ENCODE measurements at regions not wholly inside any gene's neighbourhood (a gene's known extent, or its start where the extent isn't known, plus 50 kb on each side); places are given as distances from the start of the nearest gene placed in this dataset.

DNA sequence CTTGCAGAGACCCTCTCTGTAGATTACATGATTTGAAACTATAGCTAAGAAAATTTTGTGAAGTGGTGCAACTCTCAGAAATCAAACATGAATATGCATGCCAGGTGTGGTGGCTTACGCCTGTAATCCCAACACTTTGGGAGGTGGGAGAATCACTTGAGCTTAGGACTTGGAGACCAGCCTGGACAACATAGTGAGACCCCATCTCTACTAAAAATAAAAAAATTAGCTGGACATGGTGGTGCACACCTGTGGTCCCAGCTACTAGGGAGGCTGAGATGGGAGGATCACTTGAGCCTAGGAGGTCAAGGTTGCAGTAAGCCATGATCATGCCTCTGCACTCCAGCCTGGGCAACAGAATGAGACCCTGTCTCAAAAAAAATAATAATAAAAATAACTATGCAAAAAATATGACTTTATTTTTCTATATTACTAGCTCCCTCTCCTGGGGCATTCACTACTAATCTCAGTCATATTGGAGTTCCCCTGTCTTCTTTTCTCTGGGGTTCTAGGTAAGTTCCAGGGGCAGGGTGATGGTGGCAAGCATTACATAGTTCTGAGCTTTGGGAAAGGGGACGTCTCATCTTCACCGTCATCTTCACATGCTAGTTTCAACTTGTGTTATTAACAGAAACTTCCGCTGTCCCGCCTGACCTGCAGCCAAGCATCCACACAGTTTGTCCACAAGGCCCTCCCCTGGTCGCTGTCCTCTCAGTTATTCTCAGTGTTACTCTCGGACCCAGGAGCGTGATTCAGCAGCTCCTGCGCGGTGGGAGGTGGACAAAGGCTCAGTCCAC, 96.8 kb upstream of the MBOAT2 start:
- TF ChIP-seq, protein P1, sequence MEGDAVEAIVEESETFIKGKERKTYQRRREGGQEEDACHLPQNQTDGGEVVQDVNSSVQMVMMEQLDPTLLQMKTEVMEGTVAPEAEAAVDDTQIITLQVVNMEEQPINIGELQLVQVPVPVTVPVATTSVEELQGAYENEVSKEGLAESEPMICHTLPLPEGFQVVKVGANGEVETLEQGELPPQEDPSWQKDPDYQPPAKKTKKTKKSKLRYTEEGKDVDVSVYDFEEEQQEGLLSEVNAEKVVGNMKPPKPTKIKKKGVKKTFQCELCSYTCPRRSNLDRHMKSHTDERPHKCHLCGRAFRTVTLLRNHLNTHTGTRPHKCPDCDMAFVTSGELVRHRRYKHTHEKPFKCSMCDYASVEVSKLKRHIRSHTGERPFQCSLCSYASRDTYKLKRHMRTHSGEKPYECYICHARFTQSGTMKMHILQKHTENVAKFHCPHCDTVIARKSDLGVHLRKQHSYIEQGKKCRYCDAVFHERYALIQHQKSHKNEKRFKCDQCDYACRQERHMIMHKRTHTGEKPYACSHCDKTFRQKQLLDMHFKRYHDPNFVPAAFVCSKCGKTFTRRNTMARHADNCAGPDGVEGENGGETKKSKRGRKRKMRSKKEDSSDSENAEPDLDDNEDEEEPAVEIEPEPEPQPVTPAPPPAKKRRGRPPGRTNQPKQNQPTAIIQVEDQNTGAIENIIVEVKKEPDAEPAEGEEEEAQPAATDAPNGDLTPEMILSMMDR (IDR thresholded peaks at IDR 0.05; ENCODE audit: extremely low read depth in 1 of 2, insufficient read depth in 1 of 2, low read depth in 1 of 2, low read length in 2 of 2) = no peak
- TF ChIP-seq POLR2A (IDR thresholded peaks at IDR 0.05; ENCODE audit: low read depth, low read length) = no peak
- TF ChIP-seq POLR2AphosphoS5 (IDR thresholded peaks at IDR 0.05; ENCODE audit: insufficient read depth, low read depth, low read length) = no peak
- TF ChIP-seq JUN (IDR thresholded peaks at IDR 0.05; ENCODE audit: borderline replicate concordance, insufficient read depth, insufficient read length, low read depth) = no peak
- no peak for TF ChIP-seq EZH2 (IDR thresholded peaks at IDR 0.05; ENCODE audit: borderline replicate concordance, low read depth, low read length, severe bottlenecking)
